ENCODE measurements at regions not wholly inside any gene's neighbourhood (a gene's known extent, or its start where the extent isn't known, plus 50 kb on each side); places are given as distances from the start of the nearest gene placed in this dataset.
A peak's percentile ranks its signal among the peaks of the same experiment; 100 is the strongest.

GRCh38 chr3:24764236-24764915, 269.7 kb upstream of the THRB start:
- TF ChIP-seq EZH2phosphoT487 (IDR thresholded peaks at IDR 0.05; ENCODE audit: insufficient read depth, low read depth) (no peak), EZH2 (IDR thresholded peaks at IDR 0.05; ENCODE audit: insufficient read depth, poor library complexity, severe bottlenecking) (no peak)
- Histone ChIP-seq H2AFZ (no peak overlapping the region), H3K9me3 (ENCODE audit: low read depth) (no peaks in the 10 kb centered on the region), H3K9ac (no peak overlapping the region), H3K4me1 (ENCODE audit: insufficient read depth) (no peaks in the 10 kb centered on the region), H3K27me3 (replicated peaks; ENCODE audit: insufficient read depth) (no peaks in the 10 kb centered on the region; the same call in 1 of the 2 replicates), H3F3A (ENCODE audit: insufficient read depth) (no peaks in the 10 kb centered on the region), H3K36me3 (ENCODE audit: low read depth) (no peaks in the 10 kb centered on the region), H3K4me3 (no peak overlapping the region), H3K27ac (no peak overlapping the region), H3K4me2 (ENCODE audit: unreplicated experiment) (no peak overlapping the region), H4K20me1 (ENCODE audit: insufficient read depth) (no peaks in the 10 kb centered on the region), H3K9me2 (ENCODE audit: insufficient read depth) (no peaks in the 10 kb centered on the region), H3K79me2 (ENCODE audit: insufficient read depth) (no peaks in the 10 kb centered on the region)
- in situ Hi-C loops (cut with MboI) = no loop called here
- WGBS, 2 experiments (ENCODE audit: low coverage in 1 of 2, low lambda C conversion rate in 2 of 2, missing lambda C conversion rate in 2 of 2) = 28 to 33% methylated on average over 3 of the region's 3 CpGs
- DNase-seq = no peak

GRCh38 chr3:24765399-24765798, 270.7 kb upstream of the THRB start:
- Histone ChIP-seq H3K27me3 (replicated peaks; ENCODE audit: insufficient read depth) (no peaks in the 10 kb centered on the region; the same call in 1 of the 2 replicates), H3K4me2 (ENCODE audit: unreplicated experiment) (no peak overlapping the region), H3K4me3 (no peak overlapping the region), H3K79me2 (ENCODE audit: insufficient read depth) (no peaks in the 10 kb centered on the region), H3K4me1 (ENCODE audit: insufficient read depth) (no peaks in the 10 kb centered on the region), H3K36me3 (ENCODE audit: low read depth) (no peaks in the 10 kb centered on the region), H3K9ac (no peak overlapping the region), H3F3A (ENCODE audit: insufficient read depth) (no peaks in the 10 kb centered on the region), H4K20me1 (ENCODE audit: insufficient read depth) (no peaks in the 10 kb centered on the region), H2AFZ (no peak overlapping the region), H3K9me2 (ENCODE audit: insufficient read depth) (no peaks in the 10 kb centered on the region), H3K27ac (no peak overlapping the region), H3K9me3 (ENCODE audit: low read depth) (no peaks in the 10 kb centered on the region)
- in situ Hi-C loops (cut with MboI) = no loop called here
- TF ChIP-seq EZH2 (IDR thresholded peaks at IDR 0.05; ENCODE audit: insufficient read depth, poor library complexity, severe bottlenecking) (no peak), EZH2phosphoT487 (IDR thresholded peaks at IDR 0.05; ENCODE audit: insufficient read depth, low read depth) (no peak)
- no peak for DNase-seq

DNA sequence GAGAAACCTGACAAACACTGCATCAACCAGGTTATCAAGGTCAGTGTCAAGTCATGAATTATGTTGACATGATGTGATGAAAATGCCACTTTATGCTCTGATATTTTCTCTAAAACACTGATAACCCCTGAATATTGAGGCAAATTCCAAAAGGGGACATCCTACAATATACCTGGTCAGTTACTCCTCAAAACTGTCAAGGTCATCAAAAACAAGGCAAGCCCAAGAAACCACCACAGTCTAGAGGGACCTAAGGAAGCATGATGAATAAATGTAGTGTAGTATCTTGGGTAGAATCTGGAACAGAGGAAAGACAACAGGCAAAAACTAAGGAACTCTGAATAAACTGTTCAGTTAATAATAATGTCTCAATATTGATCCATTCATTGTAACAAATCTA, 275.3 kb upstream of the THRB start:
- Histone ChIP-seq H2AFZ (no peak overlapping the region), H3K36me3 (ENCODE audit: low read depth) (no peaks in the 10 kb centered on the region), H4K20me1 (ENCODE audit: insufficient read depth) (no peaks in the 10 kb centered on the region), H3K4me3 (no peak overlapping the region), H3K9me3 (ENCODE audit: low read depth) (no peaks in the 10 kb centered on the region), H3K9ac (no peak overlapping the region), H3K27ac (no peak overlapping the region), H3F3A (ENCODE audit: insufficient read depth) (no peaks in the 10 kb centered on the region), H3K27me3 (replicated peaks; ENCODE audit: insufficient read depth) (no peaks in the 10 kb centered on the region; the same call in 1 of the 2 replicates), H3K9me2 (ENCODE audit: insufficient read depth) (no peaks in the 10 kb centered on the region), H3K4me1 (ENCODE audit: insufficient read depth) (no peaks in the 10 kb centered on the region), H3K79me2 (ENCODE audit: insufficient read depth) (no peaks in the 10 kb centered on the region), H3K4me2 (ENCODE audit: unreplicated experiment) (no peak overlapping the region)
- in situ Hi-C loops (cut with MboI) = no loop called here
- DNase-seq = no peak
- no peak for TF ChIP-seq EZH2phosphoT487 (IDR thresholded peaks at IDR 0.05; ENCODE audit: insufficient read depth, low read depth)
- no peak for TF ChIP-seq EZH2 (IDR thresholded peaks at IDR 0.05; ENCODE audit: insufficient read depth, poor library complexity, severe bottlenecking)

GRCh38 chr3:24773798-24774197, 279.1 kb upstream of the THRB start:
- no peak for TF ChIP-seq EZH2 (IDR thresholded peaks at IDR 0.05; ENCODE audit: insufficient read depth, poor library complexity, severe bottlenecking)
- no peak for TF ChIP-seq EZH2phosphoT487 (IDR thresholded peaks at IDR 0.05; ENCODE audit: insufficient read depth, low read depth)
- WGBS, 2 experiments (ENCODE audit: low coverage in 1 of 2, low lambda C conversion rate in 2 of 2, missing lambda C conversion rate in 2 of 2) = 16 to 19% methylated on average over 4 of the region's 4 CpGs
- Histone ChIP-seq H3K27ac (no peak overlapping the region), H3K27me3 (replicated peaks; ENCODE audit: insufficient read depth) (no peaks in the 10 kb centered on the region; the same call in 1 of the 2 replicates), H3K4me1 (ENCODE audit: insufficient read depth) (no peaks in the 10 kb centered on the region), H3K79me2 (ENCODE audit: insufficient read depth) (no peaks in the 10 kb centered on the region), H3K9ac (no peak overlapping the region), H3K4me3 (no peak overlapping the region), H3F3A (ENCODE audit: insufficient read depth) (no peaks in the 10 kb centered on the region), H3K4me2 (ENCODE audit: unreplicated experiment) (no peak overlapping the region), H2AFZ (no peak overlapping the region), H3K36me3 (ENCODE audit: low read depth) (no peaks in the 10 kb centered on the region), H4K20me1 (ENCODE audit: insufficient read depth) (no peaks in the 10 kb centered on the region), H3K9me2 (ENCODE audit: insufficient read depth) (no peaks in the 10 kb centered on the region), H3K9me3 (ENCODE audit: low read depth) (no peaks in the 10 kb centered on the region)
- in situ Hi-C loops (cut with MboI) = no loop called here
- DNase-seq = peak; percentile 68

GRCh38 chr3:24780991-24781390, 286.3 kb upstream of the THRB start:
- Histone ChIP-seq H3K36me3 (ENCODE audit: low read depth) (no peaks in the 10 kb centered on the region), H2AFZ (no peak overlapping the region), H3K27ac (no peak overlapping the region), H3K4me2 (ENCODE audit: unreplicated experiment) (no peak overlapping the region), H4K20me1 (ENCODE audit: insufficient read depth) (no peaks in the 10 kb centered on the region), H3F3A (ENCODE audit: insufficient read depth) (no peaks in the 10 kb centered on the region), H3K79me2 (ENCODE audit: insufficient read depth) (no peaks in the 10 kb centered on the region), H3K9me2 (ENCODE audit: insufficient read depth) (no peaks in the 10 kb centered on the region), H3K4me3 (no peak overlapping the region), H3K27me3 (replicated peaks; ENCODE audit: insufficient read depth) (no peaks in the 10 kb centered on the region), H3K9me3 (ENCODE audit: low read depth) (no peaks in the 10 kb centered on the region), H3K9ac (no peak overlapping the region), H3K4me1 (ENCODE audit: insufficient read depth) (no peaks in the 10 kb centered on the region)
- in situ Hi-C loops (cut with MboI) = loop anchor here (25.0 kb wide), 1 partner anchor 806 kb away; no protein-coding TSS in a partner anchor
- DNase-seq = no peak
- 5 to 7% methylated on average over 2 of the region's 2 CpGs for WGBS, 2 experiments (ENCODE audit: low coverage in 1 of 2, low lambda C conversion rate in 2 of 2, missing lambda C conversion rate in 2 of 2)
- TF ChIP-seq EZH2phosphoT487 (IDR thresholded peaks at IDR 0.05; ENCODE audit: insufficient read depth, low read depth) = no peak
- TF ChIP-seq EZH2 (IDR thresholded peaks at IDR 0.05; ENCODE audit: insufficient read depth, poor library complexity, severe bottlenecking) = no peak

Data from GM23248 (cell line).